ENCODE measurements at regions not wholly inside any gene's neighbourhood (a gene's known extent, or its start where the extent isn't known, plus 50 kb on each side); places are given as distances from the start of the nearest gene placed in this dataset. TPM values are rescaled to one million over a fixed set of nuclear protein-coding genes. Genes with fewer than 3 reads are reported as not detected.

- dilution Hi-C loops (cut with MboI; ENCODE audit: extremely low pct_ligation_motif_present, low sequenced_read_pairs), result no loop called here
- Histone ChIP-seq H2AFZ (ENCODE audit: low read depth, low read length) (no peak overlapping the region), H3K9ac (replicated peaks; ENCODE audit: extremely low read depth, insufficient read depth, low read length) (no peak overlapping the region), H3K9me1 (replicated peaks; ENCODE audit: control insufficient read depth, extremely low read depth, insufficient read depth, low read length) (no peaks in the 10 kb centered on the region), H3K4me2 (ENCODE audit: insufficient read depth, low read length) (no peak overlapping the region), H3K9me3 (replicated peaks; ENCODE audit: control insufficient read depth, insufficient read depth, low read length) (no peaks in the 10 kb centered on the region), H3K79me2 (ENCODE audit: control insufficient read depth, insufficient read depth, low read length) (no peaks in the 10 kb centered on the region), H3K4me1 (ENCODE audit: control insufficient read depth, extremely low read depth, insufficient read depth, low read length) (no peaks in the 10 kb centered on the region), H3K27ac (ENCODE audit: insufficient read depth, low read depth, low read length) (no peak overlapping the region), H3K27me3 (ENCODE audit: control insufficient read depth in 2 of 2, insufficient read depth in 2 of 2, low read length in 2 of 2) (no peaks in the 10 kb centered on the region), H3K36me3 (ENCODE audit: control insufficient read depth in 2 of 2, extremely low read depth in 1 of 2, insufficient read depth in 2 of 2, low read length in 2 of 2) (no peaks in the 10 kb centered on the region), H4K20me1 (replicated peaks; ENCODE audit: control insufficient read depth, extremely low read depth, insufficient read depth, low read length) (no peaks in the 10 kb centered on the region), H3K4me3 (replicated peaks in 1 of 3; ENCODE audit: insufficient read depth in 1 of 3, low read depth in 1 of 3, low read length in 3 of 3) (no peak overlapping the region)
- BruUV-seq (replicated peaks), result no TSS peak
- FAIRE-seq, result no peak
- TF ChIP-seq POLR2A (IDR thresholded peaks at IDR 0.05; ENCODE audit: low read depth, low read length) (no peak), GATA2 (IDR thresholded peaks at IDR 0.05; ENCODE audit: insufficient read depth, insufficient read length, low read depth, low read length) (no peak), CTCF (IDR thresholded peaks at IDR 0.05; ENCODE audit: extremely low read depth in 1 of 2, insufficient read depth in 1 of 2, low read depth in 1 of 2, low read length in 2 of 2) (no peak), POLR2AphosphoS5 (IDR thresholded peaks at IDR 0.05; ENCODE audit: insufficient read depth, low read depth, low read length) (no peak), MAX (IDR thresholded peaks at IDR 0.05; ENCODE audit: insufficient read depth, insufficient read length) (no peak), MYC (IDR thresholded peaks at IDR 0.05; ENCODE audit: low read depth, low read length) (no peak), EZH2 (IDR thresholded peaks at IDR 0.05; ENCODE audit: borderline replicate concordance, low read depth, low read length, severe bottlenecking) (no peak), FOS (IDR thresholded peaks at IDR 0.05; ENCODE audit: borderline replicate concordance, insufficient read depth, low read length) (no peak), JUN (IDR thresholded peaks at IDR 0.05; ENCODE audit: borderline replicate concordance, insufficient read depth, insufficient read length, low read depth) (no peak)
- CTCF ChIA-PET, result interaction anchor here (0.6 kb wide), 1 partner anchor 8 kb away, joined by 3 read pairs; no protein-coding TSS in a partner anchor
- no peak for DNase-seq (ENCODE audit: low read depth, low spot score)
- POLR2A ChIA-PET, result no interaction called here
- intact Hi-C loops (cut with micrococcal nuclease), result loop anchor here (1.0 kb wide), 1 partner anchor 45 kb away; no protein-coding TSS in a partner anchor
Observed at GRCh38 chr10:84089162-84089561, 50.1 kb upstream of the GHITM start.

Small RNAs in the stretch of these regions (small RNA-seq; reads per million reads assigned to genes)
- gene RNU1-65P (ENCODE audit: insufficient read depth, insufficient read length, low read depth, low replicate concordance), result not detected
- not detected for gene RNU6-129P (ENCODE audit: insufficient read depth, insufficient read length, low read depth, low replicate concordance)
- gene RNU6-478P (ENCODE audit: insufficient read depth, insufficient read length, low read depth, low replicate concordance), result not detected

All from endothelial cell of umbilical vein (primary cell).